Fibroblast of pulmonary artery (primary cell): ENCODE measurements at regions not wholly inside any gene's neighbourhood (a gene's known extent, or its start where the extent isn't known, plus 50 kb on each side); places are given as distances from the start of the nearest gene placed in this dataset.

Source experiments
- DNase-seq: peaks from one replicate; pipeline ENCODE4 v3.0.0-alpha.2; 2010; ENCODE audit warnings: low read depth
- H3K4me3 ChIP-seq: replicated peaks from 2 replicates; pipeline ENCODE4 v1.5.1; 2011; ENCODE audit warnings: low read depth, mild to moderate bottlenecking, control low read depth, low read length, moderate library complexity
- CTCF ChIP-seq: IDR thresholded peaks from 2 replicates; pipeline ENCODE4 v1.5.1; 2011; ENCODE audit warnings: mild to moderate bottlenecking, control low read depth, low read length, inconsistent platforms; ENCODE audit errors: missing control alignments

- DNase-seq, result no peak
- no peak overlapping the region for H3K4me3 ChIP-seq
- TF ChIP-seq CTCF, result no peak
These were observed 284.4 kb upstream of the DUSP10 start for GRCh38 chr1:222026280-222026679.

GRCh38 chr1:222023025-222023424 is 281.1 kb upstream of the DUSP10 start:
- DNase-seq, result no peak
- H3K4me3 ChIP-seq, result no peak overlapping the region
- TF ChIP-seq CTCF, result no peak

GRCh38 chr1:222021129-222021528 is 279.2 kb upstream of the DUSP10 start:
- no peak for DNase-seq
- no peak overlapping the region for H3K4me3 ChIP-seq
- TF ChIP-seq CTCF, result no peak

- DNase-seq, result no peak
- TF ChIP-seq CTCF, result no peak
- H3K4me3 ChIP-seq, result no peak overlapping the region
These were observed 278.7 kb upstream of the DUSP10 start for GRCh38 chr1:222020553-222020952.

- no peak for TF ChIP-seq CTCF
- DNase-seq, result no peak
- H3K4me3 ChIP-seq, result no peak overlapping the region
These were observed 277.1 kb upstream of the DUSP10 start for GRCh38 chr1:222019029-222019428.

- TF ChIP-seq CTCF, result no peak
- H3K4me3 ChIP-seq, result no peak overlapping the region
- DNase-seq, result no peak
These were observed 276.2 kb upstream of the DUSP10 start for GRCh38 chr1:222018041-222018440.

GRCh38 chr1:222015686-222016085 is 273.8 kb upstream of the DUSP10 start:
- no peak for DNase-seq
- TF ChIP-seq CTCF, result no peak
- H3K4me3 ChIP-seq, result no peak overlapping the region
